Ishikawa (cell line): ENCODE measurements at regions not wholly inside any gene's neighbourhood (a gene's known extent, or its start where the extent isn't known, plus 50 kb on each side); places are given as distances from the start of the nearest gene placed in this dataset.

Experiments used
- CEBPB ChIP-seq: IDR thresholded peaks from 2 replicates; pipeline ENCODE4 v1.6.1; 2012
- EP300 ChIP-seq: IDR thresholded peaks from 2 replicates; pipeline ENCODE4 v1.6.1; 2012; ENCODE audit warnings: borderline replicate concordance

GRCh38 chr1:184210031-184210430, 158.5 kb downstream of the TSEN15 start:
- no peak for TF ChIP-seq CEBPB
- no peak for TF ChIP-seq EP300
